ENCODE measurements at regions not wholly inside any gene's neighbourhood (a gene's known extent, or its start where the extent isn't known, plus 50 kb on each side); places are given as distances from the start of the nearest gene placed in this dataset.

DNA sequence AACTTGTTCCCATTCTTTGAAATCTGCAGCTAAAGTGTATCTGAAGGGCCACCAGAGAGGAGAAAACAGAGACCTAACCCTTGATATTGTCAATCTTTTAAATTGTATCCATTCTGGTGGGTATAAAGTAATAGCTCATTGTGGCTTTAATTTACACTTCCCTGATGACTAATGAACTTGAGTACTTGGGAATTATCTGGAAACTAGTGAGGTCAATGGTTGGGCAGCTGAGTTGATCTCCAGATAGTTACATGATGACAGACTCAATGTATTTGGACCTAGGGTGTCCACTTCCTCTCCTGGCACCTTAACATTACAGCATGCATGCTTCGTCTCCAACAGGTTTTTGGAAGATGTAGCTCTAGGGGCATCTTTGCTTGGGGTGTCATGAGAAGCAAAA is 195.2 kb downstream of the PDCD6IP start:
- TF ChIP-seq POLR2A (IDR thresholded peaks at IDR 0.05; ENCODE audit: low read length) = no peak
- TF ChIP-seq GATA1 (IDR thresholded peaks at IDR 0.05; ENCODE audit: low read depth, low read length) = no peak
